Astrocyte (in vitro differentiated cells and primary cell): ENCODE measurements at regions not wholly inside any gene's neighbourhood (a gene's known extent, or its start where the extent isn't known, plus 50 kb on each side); places are given as distances from the start of the nearest gene placed in this dataset.
A peak's percentile ranks its signal among the peaks of the same experiment; 100 is the strongest.

Experiments
- DNase-seq: peaks from one replicate; pipeline ENCODE4 v3.0.0-alpha.2; 2010; ENCODE audit warnings: low read depth
- FAIRE-seq: peaks from 2 replicates; lab custom pipeline; 2011; peaks lifted over from hg19 to GRCh38; lab: Jason Lieb, UNC
- H2AFZ ChIP-seq: 2 replicates; pipeline ENCODE4 v1.6.0; 2012; ENCODE audit warnings: low read depth, low read length, inconsistent platforms
- H3K27ac ChIP-seq: 2 replicates; pipeline ENCODE4 v1.5.1; 2011; ENCODE audit warnings: low read depth, low read length, inconsistent platforms
- H3K27me3 ChIP-seq: 2 replicates; pipeline ENCODE4 v1.6.0; 2011; ENCODE audit warnings: low read length, inconsistent platforms; ENCODE audit not compliant: insufficient read depth
- H3K36me3 ChIP-seq: 2 replicates; pipeline ENCODE4 v1.5.1; 2011; ENCODE audit warnings: low read length, inconsistent platforms; ENCODE audit not compliant: insufficient read depth
- H3K4me1 ChIP-seq: 2 replicates; pipeline ENCODE4 v1.5.1; 2011; ENCODE audit warnings: low read length, inconsistent platforms; ENCODE audit not compliant: insufficient read depth
- H3K4me2 ChIP-seq: 2 replicates; pipeline ENCODE4 v1.6.0; 2012; ENCODE audit warnings: low read length, inconsistent platforms
- H3K4me3 ChIP-seq: 2 replicates; pipeline ENCODE4 v1.5.1; 2011; ENCODE audit warnings: low read depth, mild to moderate bottlenecking, low read length, inconsistent platforms; ENCODE audit not compliant: insufficient read depth
- H3K79me2 ChIP-seq: 2 replicates; pipeline ENCODE4 v1.6.0; 2012; ENCODE audit warnings: mild to moderate bottlenecking, low read length, inconsistent platforms; ENCODE audit not compliant: insufficient read depth
- H3K9ac ChIP-seq: 2 replicates; pipeline ENCODE4 v1.6.0; 2012; ENCODE audit warnings: mild to moderate bottlenecking, low read length, inconsistent platforms
- H3K9me3 ChIP-seq: 2 replicates; pipeline ENCODE4 v1.5.1; 2012; ENCODE audit warnings: low read depth, mild to moderate bottlenecking, low read length, inconsistent platforms; ENCODE audit not compliant: insufficient read depth
- H4K20me1 ChIP-seq: 2 replicates; pipeline ENCODE4 v1.6.0; 2012; ENCODE audit warnings: low read length, inconsistent platforms; ENCODE audit not compliant: insufficient read depth
- H3K27ac Mint-ChIP-seq: one replicate; pipeline ENCODE4 v1.8.0; 2021; ENCODE audit warnings: mild to moderate bottlenecking, mixed read lengths; ENCODE audit not compliant: unreplicated experiment
- H3K27me3 Mint-ChIP-seq: one replicate; pipeline ENCODE4 v1.8.0; 2021; ENCODE audit warnings: low read depth, mixed read lengths; ENCODE audit not compliant: unreplicated experiment
- H3K36me3 Mint-ChIP-seq: one replicate; pipeline ENCODE4 v1.8.0; 2021; ENCODE audit warnings: low read depth, mixed read lengths; ENCODE audit not compliant: unreplicated experiment
- H3K4me1 Mint-ChIP-seq: one replicate; pipeline ENCODE4 v1.8.0; 2021; ENCODE audit warnings: low read depth, mixed read lengths; ENCODE audit not compliant: unreplicated experiment
- H3K4me3 Mint-ChIP-seq: one replicate; pipeline ENCODE4 v1.8.0; 2021; ENCODE audit warnings: mild to moderate bottlenecking, moderate library complexity, mixed read lengths; ENCODE audit not compliant: unreplicated experiment
- H3K9me3 Mint-ChIP-seq: one replicate; pipeline ENCODE4 v1.8.0; 2021; ENCODE audit warnings: mild to moderate bottlenecking, mixed read lengths; ENCODE audit not compliant: unreplicated experiment
- EZH2 ChIP-seq: IDR thresholded peaks from 2 replicates; pipeline ENCODE4 v1.6.1; 2012; ENCODE audit warnings: mild to moderate bottlenecking, low read length, inconsistent platforms; ENCODE audit not compliant: insufficient read depth
- TF ChIP-seq, protein P1 (sequence below): IDR thresholded peaks from 2 replicates; pipeline ENCODE4 v1.5.1; 2011; ENCODE audit warnings: low read depth, mild to moderate bottlenecking, inconsistent platforms, low read length, moderate library complexity; ENCODE audit not compliant: insufficient read depth

DNA sequence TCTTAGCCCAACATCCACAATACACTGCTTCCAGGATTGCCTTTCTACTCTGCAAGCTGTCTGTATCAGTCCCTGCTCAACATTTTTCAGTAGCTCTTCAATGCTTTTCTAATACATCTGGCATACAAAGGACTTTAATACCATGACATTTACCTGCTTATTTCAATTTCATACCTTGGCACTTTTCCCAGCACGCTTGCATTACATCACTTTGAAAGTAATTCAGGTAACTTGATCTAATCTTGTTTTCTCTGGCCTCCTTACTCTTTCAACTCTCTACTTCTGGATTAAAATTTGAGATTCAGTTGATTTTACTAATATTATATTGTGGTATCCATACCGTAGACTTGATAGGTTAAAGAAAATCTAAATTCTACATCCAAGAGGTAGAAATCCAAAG is 103.0 kb downstream of the PTGS2 start:
- no peaks in the 10 kb centered on the region for H3K79me2 ChIP-seq
- H3K4me2 ChIP-seq: no peak overlapping the region
- no peak overlapping the region for H3K4me3 Mint-ChIP-seq
- H3K27ac Mint-ChIP-seq: no peak overlapping the region
- H3K36me3 ChIP-seq: no peaks in the 10 kb centered on the region
- H3K4me1 ChIP-seq: no peaks in the 10 kb centered on the region
- no peak overlapping the region for H2AFZ ChIP-seq
- no peaks in the 10 kb centered on the region for H3K4me1 Mint-ChIP-seq
- no peak overlapping the region for H3K27ac ChIP-seq
- no peaks in the 10 kb centered on the region for H3K9me3 Mint-ChIP-seq
- H3K36me3 Mint-ChIP-seq: no peaks in the 10 kb centered on the region
- H3K4me3 ChIP-seq: no peak overlapping the region
- FAIRE-seq (no peak), DNase-seq (no peak)
- no peak for TF ChIP-seq EZH2
- TF ChIP-seq, protein P1, sequence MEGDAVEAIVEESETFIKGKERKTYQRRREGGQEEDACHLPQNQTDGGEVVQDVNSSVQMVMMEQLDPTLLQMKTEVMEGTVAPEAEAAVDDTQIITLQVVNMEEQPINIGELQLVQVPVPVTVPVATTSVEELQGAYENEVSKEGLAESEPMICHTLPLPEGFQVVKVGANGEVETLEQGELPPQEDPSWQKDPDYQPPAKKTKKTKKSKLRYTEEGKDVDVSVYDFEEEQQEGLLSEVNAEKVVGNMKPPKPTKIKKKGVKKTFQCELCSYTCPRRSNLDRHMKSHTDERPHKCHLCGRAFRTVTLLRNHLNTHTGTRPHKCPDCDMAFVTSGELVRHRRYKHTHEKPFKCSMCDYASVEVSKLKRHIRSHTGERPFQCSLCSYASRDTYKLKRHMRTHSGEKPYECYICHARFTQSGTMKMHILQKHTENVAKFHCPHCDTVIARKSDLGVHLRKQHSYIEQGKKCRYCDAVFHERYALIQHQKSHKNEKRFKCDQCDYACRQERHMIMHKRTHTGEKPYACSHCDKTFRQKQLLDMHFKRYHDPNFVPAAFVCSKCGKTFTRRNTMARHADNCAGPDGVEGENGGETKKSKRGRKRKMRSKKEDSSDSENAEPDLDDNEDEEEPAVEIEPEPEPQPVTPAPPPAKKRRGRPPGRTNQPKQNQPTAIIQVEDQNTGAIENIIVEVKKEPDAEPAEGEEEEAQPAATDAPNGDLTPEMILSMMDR: no peak
- H3K27me3 ChIP-seq: no peaks in the 10 kb centered on the region
- no peaks in the 10 kb centered on the region for H3K27me3 Mint-ChIP-seq
- no peaks in the 10 kb centered on the region for H4K20me1 ChIP-seq
- H3K9ac ChIP-seq: no peak overlapping the region
- H3K9me3 ChIP-seq: no peaks in the 10 kb centered on the region

DNA sequence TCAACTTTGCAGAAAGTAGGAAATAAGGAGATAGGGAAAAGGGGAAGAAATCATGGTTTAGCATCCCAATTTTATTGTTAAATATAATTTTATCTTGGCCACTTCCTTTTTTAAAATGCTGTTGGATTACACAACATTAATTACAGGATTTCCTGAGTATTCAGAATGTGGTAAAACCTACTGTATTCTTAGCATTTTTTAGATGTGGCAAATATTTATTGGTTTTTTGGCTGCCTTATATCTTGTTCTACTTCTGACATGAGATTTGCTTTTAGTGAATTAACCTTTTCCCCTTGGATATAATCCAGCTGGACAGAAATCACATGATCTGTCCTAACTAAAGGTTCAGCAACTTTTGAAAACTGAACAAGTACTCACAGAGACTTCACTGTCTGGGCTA is 104.9 kb downstream of the PTGS2 start:
- no peaks in the 10 kb centered on the region for H3K36me3 ChIP-seq
- Mint-ChIP-seq H3K36me3 (no peaks in the 10 kb centered on the region), H3K4me3 (no peak overlapping the region), H3K27me3 (no peaks in the 10 kb centered on the region), H3K27ac (no peak overlapping the region), H3K4me1 (no peaks in the 10 kb centered on the region), H3K9me3 (no peaks in the 10 kb centered on the region)
- TF ChIP-seq, protein P1: no peak
- no peak for TF ChIP-seq EZH2
- H3K79me2 ChIP-seq: no peaks in the 10 kb centered on the region
- no peaks in the 10 kb centered on the region for H3K27me3 ChIP-seq
- H3K4me2 ChIP-seq: no peak overlapping the region
- no peaks in the 10 kb centered on the region for H4K20me1 ChIP-seq
- H3K9me3 ChIP-seq: no peaks in the 10 kb centered on the region
- no peak overlapping the region for H3K4me3 ChIP-seq
- no peaks in the 10 kb centered on the region for H3K4me1 ChIP-seq
- no peak for FAIRE-seq
- no peak overlapping the region for H2AFZ ChIP-seq
- DNase-seq: peak; percentile 71
- H3K27ac ChIP-seq: no peak overlapping the region
- H3K9ac ChIP-seq: no peak overlapping the region

DNA sequence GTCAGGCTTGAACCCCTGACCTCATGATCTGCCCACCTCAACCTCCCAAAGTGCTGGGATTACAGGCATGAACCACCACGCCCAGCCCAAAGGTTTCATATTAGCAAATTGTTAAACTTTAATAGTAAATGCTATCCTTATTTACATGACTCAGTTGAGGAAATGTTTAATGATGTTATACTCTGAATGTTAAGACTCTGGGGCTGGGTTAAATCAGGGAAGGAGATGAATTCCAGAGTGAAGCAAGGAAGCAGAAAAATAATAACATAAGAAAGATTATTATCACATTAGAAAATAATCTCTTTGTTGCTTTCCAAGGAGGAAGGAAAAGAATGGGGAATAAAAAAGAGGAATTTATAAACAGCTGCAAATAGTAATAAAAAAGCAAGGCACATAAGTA is 105.3 kb downstream of the PTGS2 start:
- Mint-ChIP-seq H3K4me3 (no peak overlapping the region), H3K27me3 (no peaks in the 10 kb centered on the region), H3K27ac (no peak overlapping the region), H3K4me1 (no peaks in the 10 kb centered on the region), H3K9me3 (no peaks in the 10 kb centered on the region), H3K36me3 (no peaks in the 10 kb centered on the region)
- Histone ChIP-seq H3K4me1 (no peaks in the 10 kb centered on the region), H3K27me3 (no peaks in the 10 kb centered on the region), H3K36me3 (no peaks in the 10 kb centered on the region), H3K27ac (no peak overlapping the region), H3K79me2 (no peaks in the 10 kb centered on the region), H4K20me1 (no peaks in the 10 kb centered on the region), H3K4me2 (no peak overlapping the region), H3K4me3 (no peak overlapping the region), H2AFZ (no peak overlapping the region), H3K9ac (no peak overlapping the region), H3K9me3 (no peaks in the 10 kb centered on the region)
- TF ChIP-seq EZH2: no peak
- TF ChIP-seq, protein P1: no peak
- DNase-seq (no peak), FAIRE-seq (no peak)
